Mononuclear cell (primary cell): ENCODE measurements at regions not wholly inside any gene's neighbourhood (a gene's known extent, or its start where the extent isn't known, plus 50 kb on each side); places are given as distances from the start of the nearest gene placed in this dataset.

Source experiments
- H3K27me3 ChIP-seq: 2 replicates; pipeline ENCODE4 v1.6.0; 2011; ENCODE audit warnings: low read length, control low read depth; ENCODE audit not compliant: insufficient read depth
- H3K4me1 ChIP-seq: 2 replicates; pipeline ENCODE4 v1.5.1; 2011; ENCODE audit warnings: mild to moderate bottlenecking, low read length, control low read depth; ENCODE audit not compliant: insufficient read depth
- H3K4me3 ChIP-seq: 2 replicates; pipeline ENCODE4 v1.5.1; 2011; ENCODE audit warnings: mild to moderate bottlenecking, low read length, moderate library complexity
- H3K9me3 ChIP-seq: 2 replicates; pipeline ENCODE4 v1.5.1; 2011; ENCODE audit warnings: low read depth, mild to moderate bottlenecking, control low read depth, low read length

- H3K4me3 ChIP-seq: no peak overlapping the region
- H3K4me1 ChIP-seq: no peaks in the 10 kb centered on the region
- no peaks in the 10 kb centered on the region for H3K27me3 ChIP-seq
- no peaks in the 10 kb centered on the region for H3K9me3 ChIP-seq
These were observed 64.7 kb downstream of the ARRDC4 start for GRCh38 chr15:98025237-98025636.

- Histone ChIP-seq H3K27me3 (no peaks in the 10 kb centered on the region), H3K9me3 (no peaks in the 10 kb centered on the region), H3K4me3 (no peak overlapping the region), H3K4me1 (no peaks in the 10 kb centered on the region)
These were observed 74.2 kb downstream of the ARRDC4 start for GRCh38 chr15:98034731-98035130.

GRCh38 chr15:98035134-98035533 is 74.6 kb downstream of the ARRDC4 start:
- H3K4me1 ChIP-seq: no peaks in the 10 kb centered on the region
- no peaks in the 10 kb centered on the region for H3K9me3 ChIP-seq
- no peak overlapping the region for H3K4me3 ChIP-seq
- no peaks in the 10 kb centered on the region for H3K27me3 ChIP-seq

- Histone ChIP-seq H3K9me3 (no peaks in the 10 kb centered on the region), H3K27me3 (no peaks in the 10 kb centered on the region), H3K4me1 (no peaks in the 10 kb centered on the region), H3K4me3 (no peak overlapping the region)
These were observed 75.1 kb downstream of the ARRDC4 start for GRCh38 chr15:98035577-98036010.

GRCh38 chr15:98039596-98039995 is 79.1 kb downstream of the ARRDC4 start:
- Histone ChIP-seq H3K4me1 (no peaks in the 10 kb centered on the region), H3K9me3 (no peaks in the 10 kb centered on the region), H3K27me3 (no peaks in the 10 kb centered on the region), H3K4me3 (no peak overlapping the region)

GRCh38 chr15:98040146-98040545 is 79.6 kb downstream of the ARRDC4 start:
- H3K4me3 ChIP-seq: no peak overlapping the region
- H3K4me1 ChIP-seq: no peaks in the 10 kb centered on the region
- H3K9me3 ChIP-seq: no peaks in the 10 kb centered on the region
- H3K27me3 ChIP-seq: no peaks in the 10 kb centered on the region

- Histone ChIP-seq H3K4me3 (no peak overlapping the region), H3K4me1 (no peaks in the 10 kb centered on the region), H3K9me3 (no peaks in the 10 kb centered on the region), H3K27me3 (no peaks in the 10 kb centered on the region)
These were observed 82.9 kb downstream of the ARRDC4 start for GRCh38 chr15:98043160-98044014.

GRCh38 chr15:98051734-98052133 is 91.2 kb downstream of the ARRDC4 start:
- Histone ChIP-seq H3K4me3 (no peak overlapping the region), H3K9me3 (peaks cover 6% of the 10 kb centered on the region), H3K4me1 (no peaks in the 10 kb centered on the region), H3K27me3 (no peaks in the 10 kb centered on the region)

- Histone ChIP-seq H3K27me3 (no peaks in the 10 kb centered on the region), H3K4me3 (no peak overlapping the region), H3K4me1 (peaks cover 5% of the 10 kb centered on the region)
These were observed 97.0 kb downstream of the ARRDC4 start for GRCh38 chr15:98057453-98057852.

GRCh38 chr15:98062869-98063268 is 102.4 kb downstream of the ARRDC4 start:
- H3K4me1 ChIP-seq: peaks cover 49% of the 10 kb centered on the region
- no peak overlapping the region for H3K4me3 ChIP-seq
- no peaks in the 10 kb centered on the region for H3K27me3 ChIP-seq
- peaks cover 9% of the 10 kb centered on the region for H3K9me3 ChIP-seq

More at GRCh38 chr15:98057453-98057852, 97.0 kb downstream of the ARRDC4 start:
- peaks cover 26% of the 10 kb centered on the region for H3K9me3 ChIP-seq

GRCh38 chr15:98063315-98063714 is 102.8 kb downstream of the ARRDC4 start:
- H3K4me3 ChIP-seq: no peak overlapping the region

GRCh38 chr15:98063871-98064270 is 103.4 kb downstream of the ARRDC4 start:
- Histone ChIP-seq H3K9me3 (no peaks in the 10 kb centered on the region), H3K27me3 (no peaks in the 10 kb centered on the region), H3K4me3 (no peak overlapping the region), H3K4me1 (peaks cover 53% of the 10 kb centered on the region)

More at GRCh38 chr15:98063315-98063714, 102.8 kb downstream of the ARRDC4 start:
- Histone ChIP-seq H3K27me3 (no peaks in the 10 kb centered on the region), H3K4me1 (peaks cover 53% of the 10 kb centered on the region), H3K9me3 (peaks cover 4% of the 10 kb centered on the region)

GRCh38 chr15:98067339-98067738 is 106.8 kb downstream of the ARRDC4 start:
- Histone ChIP-seq H3K27me3 (no peaks in the 10 kb centered on the region), H3K9me3 (no peaks in the 10 kb centered on the region), H3K4me1 (peaks cover 49% of the 10 kb centered on the region)

GRCh38 chr15:98069256-98069655 is 108.8 kb downstream of the ARRDC4 start:
- H3K4me3 ChIP-seq: no peak overlapping the region
- no peaks in the 10 kb centered on the region for H3K27me3 ChIP-seq
- H3K9me3 ChIP-seq: no peaks in the 10 kb centered on the region
- peaks cover 42% of the 10 kb centered on the region for H3K4me1 ChIP-seq

More at GRCh38 chr15:98067339-98067738, 106.8 kb downstream of the ARRDC4 start:
- no peak overlapping the region for H3K4me3 ChIP-seq

- Histone ChIP-seq H3K4me1 (peaks cover 40% of the 10 kb centered on the region), H3K9me3 (no peaks in the 10 kb centered on the region), H3K27me3 (no peaks in the 10 kb centered on the region), H3K4me3 (no peak overlapping the region)
These were observed 109.6 kb downstream of the ARRDC4 start for GRCh38 chr15:98070137-98070536.

GRCh38 chr15:98071786-98072185 is 111.3 kb downstream of the ARRDC4 start:
- Histone ChIP-seq H3K4me1 (peaks cover 46% of the 10 kb centered on the region), H3K27me3 (no peaks in the 10 kb centered on the region), H3K4me3 (no peak overlapping the region), H3K9me3 (no peaks in the 10 kb centered on the region)
